ENCODE measurements at regions not wholly inside any gene's neighbourhood (a gene's known extent, or its start where the extent isn't known, plus 50 kb on each side); places are given as distances from the start of the nearest gene placed in this dataset.

GRCh38 chr20:39412091-39412490, 449.9 kb downstream of the DHX35 start:
- no peak overlapping the region for H3K27ac Mint-ChIP-seq
- no peak overlapping the region for H3K4me3 Mint-ChIP-seq
- no peak for DNase-seq
- H3K36me3 Mint-ChIP-seq (ENCODE audit: low read depth) = no peaks in the 10 kb centered on the region
- H3K27me3 Mint-ChIP-seq (ENCODE audit: insufficient read depth) = no peaks in the 10 kb centered on the region
- TF ChIP-seq CTCF (IDR thresholded peaks at IDR 0.05) = no peak
- H3K9me3 Mint-ChIP-seq = peaks cover 35% of the 10 kb centered on the region
- no peaks in the 10 kb centered on the region for H3K4me1 Mint-ChIP-seq (ENCODE audit: low read depth)

- H3K4me1 Mint-ChIP-seq (ENCODE audit: low read depth) = no peaks in the 10 kb centered on the region
- H3K9me3 Mint-ChIP-seq = peaks cover 46% of the 10 kb centered on the region
- H3K27me3 Mint-ChIP-seq (ENCODE audit: insufficient read depth) = no peaks in the 10 kb centered on the region; the same call in 1 of the 2 replicates
- H3K27ac Mint-ChIP-seq = no peak overlapping the region
- DNase-seq = no peak
- no peak overlapping the region for H3K4me3 Mint-ChIP-seq
- TF ChIP-seq CTCF (IDR thresholded peaks at IDR 0.05) = no peak
- H3K36me3 Mint-ChIP-seq (ENCODE audit: low read depth) = no peaks in the 10 kb centered on the region
Measured at GRCh38 chr20:39399463-39399862, 437.3 kb downstream of the DHX35 start.

- no peak for DNase-seq
- H3K36me3 Mint-ChIP-seq (ENCODE audit: low read depth) = no peaks in the 10 kb centered on the region
- no peaks in the 10 kb centered on the region for H3K4me1 Mint-ChIP-seq (ENCODE audit: low read depth)
- peaks cover 43% of the 10 kb centered on the region for H3K9me3 Mint-ChIP-seq
- H3K27me3 Mint-ChIP-seq (ENCODE audit: insufficient read depth) = no peaks in the 10 kb centered on the region
- TF ChIP-seq CTCF (IDR thresholded peaks at IDR 0.05) = no peak
- no peak overlapping the region for H3K27ac Mint-ChIP-seq
- no peak overlapping the region for H3K4me3 Mint-ChIP-seq
Measured at GRCh38 chr20:39398656-39399055, 436.5 kb downstream of the DHX35 start.

- DNase-seq = no peak
- no peaks in the 10 kb centered on the region for H3K36me3 Mint-ChIP-seq (ENCODE audit: low read depth)
- TF ChIP-seq CTCF (IDR thresholded peaks at IDR 0.05) = no peak
- peaks cover 43% of the 10 kb centered on the region; the same call in 1 of the 2 replicates for H3K9me3 Mint-ChIP-seq
- H3K27ac Mint-ChIP-seq = no peak overlapping the region
- no peaks in the 10 kb centered on the region for H3K27me3 Mint-ChIP-seq (ENCODE audit: insufficient read depth)
- H3K4me1 Mint-ChIP-seq (ENCODE audit: low read depth) = no peaks in the 10 kb centered on the region
- H3K4me3 Mint-ChIP-seq = no peak overlapping the region
Measured at GRCh38 chr20:39397646-39398045, 435.5 kb downstream of the DHX35 start.

- Mint-ChIP-seq H3K4me1 (ENCODE audit: low read depth) (no peaks in the 10 kb centered on the region), H3K4me3 (no peak overlapping the region)
Measured at GRCh38 chr20:39395478-39396291, 433.5 kb downstream of the DHX35 start.

More at GRCh38 chr20:39395478-39396291, 433.5 kb downstream of the DHX35 start:
- TF ChIP-seq CTCF (IDR thresholded peaks at IDR 0.05) = no peak
- H3K27ac Mint-ChIP-seq = no peak overlapping the region
- no peaks in the 10 kb centered on the region for H3K36me3 Mint-ChIP-seq (ENCODE audit: low read depth)
- H3K9me3 Mint-ChIP-seq = peaks cover 49% of the 10 kb centered on the region
- no peaks in the 10 kb centered on the region for H3K27me3 Mint-ChIP-seq (ENCODE audit: insufficient read depth)
- no peak for DNase-seq
